SK-N-SH (cell line): ENCODE measurements at regions not wholly inside any gene's neighbourhood (a gene's known extent, or its start where the extent isn't known, plus 50 kb on each side); places are given as distances from the start of the nearest gene placed in this dataset.

Source experiments
- CTCF ChIP-seq: fragments of 200-600 bp; sonication (generic); IDR thresholded peaks from 2 replicates; pipeline ENCODE4 v1.6.1; 2017; ENCODE audit warnings: antibody characterized with exemption, mild to moderate bottlenecking, moderate library complexity
- EZH2phosphoT487 ChIP-seq: fragments of 200-600 bp; sonication (generic); IDR thresholded peaks from 2 replicates; pipeline ENCODE4 v1.6.1; 2017; ENCODE audit warnings: low read depth, mixed run types, mild to moderate bottlenecking, antibody characterized with exemption, moderate library complexity, borderline replicate concordance
- JUND ChIP-seq: IDR thresholded peaks from 2 replicates; pipeline ENCODE4 v1.4.0; 2012
- MXI1 ChIP-seq: IDR thresholded peaks from 2 replicates; pipeline ENCODE4 v1.6.1; 2012; ENCODE audit warnings: mild to moderate bottlenecking, low read depth, low read length, improper control_type of control experiment
- USF2 ChIP-seq: fragments of 150-350 bp; IDR thresholded peaks from 2 replicates; pipeline ENCODE4 v1.6.1; 2017; ENCODE audit warnings: antibody characterized with exemption, low read length, low read depth, borderline replicate concordance
- YY1 ChIP-seq: IDR thresholded peaks from 2 replicates; pipeline ENCODE4 v1.4.0; 2012; ENCODE audit warnings: low read depth, mild to moderate bottlenecking
- TF ChIP-seq, protein P1 (sequence below): IDR thresholded peaks from 2 replicates; pipeline ENCODE4 v1.6.1; 2012; ENCODE audit warnings: mild to moderate bottlenecking, low read depth, low read length, moderate library complexity

GRCh38 chr6:148001844-148002642, 340.6 kb upstream of the SASH1 start:
- no peak for TF ChIP-seq USF2
- no peak for TF ChIP-seq CTCF
- no peak for TF ChIP-seq MXI1
- TF ChIP-seq YY1: no peak
- no peak for TF ChIP-seq EZH2phosphoT487
- TF ChIP-seq JUND: no peak
- TF ChIP-seq, protein P1, sequence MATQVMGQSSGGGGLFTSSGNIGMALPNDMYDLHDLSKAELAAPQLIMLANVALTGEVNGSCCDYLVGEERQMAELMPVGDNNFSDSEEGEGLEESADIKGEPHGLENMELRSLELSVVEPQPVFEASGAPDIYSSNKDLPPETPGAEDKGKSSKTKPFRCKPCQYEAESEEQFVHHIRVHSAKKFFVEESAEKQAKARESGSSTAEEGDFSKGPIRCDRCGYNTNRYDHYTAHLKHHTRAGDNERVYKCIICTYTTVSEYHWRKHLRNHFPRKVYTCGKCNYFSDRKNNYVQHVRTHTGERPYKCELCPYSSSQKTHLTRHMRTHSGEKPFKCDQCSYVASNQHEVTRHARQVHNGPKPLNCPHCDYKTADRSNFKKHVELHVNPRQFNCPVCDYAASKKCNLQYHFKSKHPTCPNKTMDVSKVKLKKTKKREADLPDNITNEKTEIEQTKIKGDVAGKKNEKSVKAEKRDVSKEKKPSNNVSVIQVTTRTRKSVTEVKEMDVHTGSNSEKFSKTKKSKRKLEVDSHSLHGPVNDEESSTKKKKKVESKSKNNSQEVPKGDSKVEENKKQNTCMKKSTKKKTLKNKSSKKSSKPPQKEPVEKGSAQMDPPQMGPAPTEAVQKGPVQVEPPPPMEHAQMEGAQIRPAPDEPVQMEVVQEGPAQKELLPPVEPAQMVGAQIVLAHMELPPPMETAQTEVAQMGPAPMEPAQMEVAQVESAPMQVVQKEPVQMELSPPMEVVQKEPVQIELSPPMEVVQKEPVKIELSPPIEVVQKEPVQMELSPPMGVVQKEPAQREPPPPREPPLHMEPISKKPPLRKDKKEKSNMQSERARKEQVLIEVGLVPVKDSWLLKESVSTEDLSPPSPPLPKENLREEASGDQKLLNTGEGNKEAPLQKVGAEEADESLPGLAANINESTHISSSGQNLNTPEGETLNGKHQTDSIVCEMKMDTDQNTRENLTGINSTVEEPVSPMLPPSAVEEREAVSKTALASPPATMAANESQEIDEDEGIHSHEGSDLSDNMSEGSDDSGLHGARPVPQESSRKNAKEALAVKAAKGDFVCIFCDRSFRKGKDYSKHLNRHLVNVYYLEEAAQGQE: no peak
